Smooth muscle cell (in vitro differentiated cells): ENCODE measurements at regions not wholly inside any gene's neighbourhood (a gene's known extent, or its start where the extent isn't known, plus 50 kb on each side); places are given as distances from the start of the nearest gene placed in this dataset.

Source experiments
- DNase-seq: peaks from one replicate; lab custom pipeline; 2025; ENCODE audit not compliant: unreplicated experiment; lab: John Stamatoyannopoulos, UW
- H2AFZ ChIP-seq: fragments of 200-600 bp; sonication (generic); 2 replicates; pipeline ENCODE4 v1.6.0; 2016; ENCODE audit warnings: antibody characterized with exemption, low read depth, mild to moderate bottlenecking
- H3F3A ChIP-seq: fragments of 200-600 bp; sonication (generic); 2 replicates; pipeline ENCODE4 v1.6.0; 2017; ENCODE audit warnings: antibody characterized with exemption, low read depth
- H3K27ac ChIP-seq: fragments of 200-600 bp; sonication (generic); 2 replicates; pipeline ENCODE4 v1.5.1; 2016; ENCODE audit warnings: low read depth, mild to moderate bottlenecking
- H3K27me3 ChIP-seq: fragments of 200-600 bp; sonication (generic); 2 replicates; pipeline ENCODE4 v1.6.1; 2016; ENCODE audit warnings: low read depth, mild to moderate bottlenecking
- H3K36me3 ChIP-seq: fragments of 200-600 bp; sonication (generic); 2 replicates; pipeline ENCODE4 v1.5.1; 2016; ENCODE audit warnings: low read depth
- H3K4me1 ChIP-seq: fragments of 200-600 bp; sonication (generic); 2 replicates; pipeline ENCODE4 v1.5.1; 2016; ENCODE audit warnings: low read depth
- H3K4me2 ChIP-seq: fragments of 200-600 bp; sonication (generic); 2 replicates; pipeline ENCODE4 v1.6.0; 2016; ENCODE audit warnings: mild to moderate bottlenecking
- H3K4me3 ChIP-seq: fragments of 200-600 bp; sonication (generic); 2 replicates; pipeline ENCODE4 v1.5.1; 2016; ENCODE audit warnings: mild to moderate bottlenecking
- H3K79me2 ChIP-seq: fragments of 200-600 bp; sonication (generic); 2 replicates; pipeline ENCODE4 v1.6.0; 2016; ENCODE audit warnings: low read depth, mild to moderate bottlenecking
- H3K9ac ChIP-seq: fragments of 200-600 bp; sonication (generic); 2 replicates; pipeline ENCODE4 v1.6.0; 2016; ENCODE audit warnings: low read depth
- H3K9me3 ChIP-seq: fragments of 200-600 bp; sonication (generic); replicated peaks from 2 replicates; pipeline ENCODE4 v1.5.1; 2016; ENCODE audit warnings: low read depth
- H4K20me1 ChIP-seq: fragments of 200-600 bp; sonication (generic); 2 replicates; pipeline ENCODE4 v1.6.0; 2016; ENCODE audit warnings: low read depth
- CTCF ChIP-seq: fragments of 200-600 bp; sonication (generic); IDR thresholded peaks from 2 replicates; pipeline ENCODE4 v1.5.1; 2017; ENCODE audit warnings: borderline replicate concordance, mild to moderate bottlenecking, antibody characterized with exemption; ENCODE audit not compliant: insufficient read depth, poor library complexity, severe bottlenecking
- WGBS: methylation state at CpG from one replicate; pipeline ENCODE4 v1.1.7; 2016; ENCODE audit warnings: low lambda C conversion rate; 5-methylcytosine and 5-hydroxymethylcytosine counted together

- no peak overlapping the region for H3K9ac ChIP-seq
- H3K27ac ChIP-seq = no peak overlapping the region
- no peak for TF ChIP-seq CTCF
- 91% methylated on average over 3 of the region's 3 CpGs for WGBS
- H3K4me3 ChIP-seq = no peak overlapping the region
- no peak overlapping the region for H3K4me2 ChIP-seq
- H3K4me1 ChIP-seq = no peaks in the 10 kb centered on the region
- no peak overlapping the region for H2AFZ ChIP-seq
- H3F3A ChIP-seq = no peaks in the 10 kb centered on the region
- DNase-seq = no peak
- H3K36me3 ChIP-seq = no peaks in the 10 kb centered on the region
- H3K27me3 ChIP-seq = no peaks in the 10 kb centered on the region
- H3K79me2 ChIP-seq = no peaks in the 10 kb centered on the region
- no peaks in the 10 kb centered on the region for H4K20me1 ChIP-seq
- H3K9me3 ChIP-seq = no peaks in the 10 kb centered on the region
Measured at GRCh38 chr3:18513091-18513490, 88.0 kb upstream of the SATB1 start.

- WGBS = 97% methylated on average over 1 of the region's 1 CpG
- no peaks in the 10 kb centered on the region for H3K27me3 ChIP-seq
Measured at GRCh38 chr3:18512007-18512406, 86.9 kb upstream of the SATB1 start.

GRCh38 chr3:18510947-18511346, 85.8 kb upstream of the SATB1 start:
- no peak for DNase-seq
- Histone ChIP-seq H2AFZ (no peak overlapping the region), H3K4me1 (no peaks in the 10 kb centered on the region), H3K79me2 (no peaks in the 10 kb centered on the region), H3K36me3 (no peaks in the 10 kb centered on the region), H3K9me3 (no peaks in the 10 kb centered on the region), H4K20me1 (no peaks in the 10 kb centered on the region), H3K27me3 (no peaks in the 10 kb centered on the region), H3F3A (no peaks in the 10 kb centered on the region), H3K4me2 (no peak overlapping the region), H3K27ac (no peak overlapping the region), H3K9ac (no peak overlapping the region), H3K4me3 (no peak overlapping the region)
- TF ChIP-seq CTCF = no peak
- WGBS = 88% methylated on average over 3 of the region's 3 CpGs

More at GRCh38 chr3:18512007-18512406, 86.9 kb upstream of the SATB1 start:
- H2AFZ ChIP-seq = no peak overlapping the region
- no peak overlapping the region for H3K4me2 ChIP-seq
- DNase-seq = no peak
- H4K20me1 ChIP-seq = no peaks in the 10 kb centered on the region
- no peaks in the 10 kb centered on the region for H3F3A ChIP-seq
- H3K9ac ChIP-seq = no peak overlapping the region
- H3K4me1 ChIP-seq = no peaks in the 10 kb centered on the region
- no peaks in the 10 kb centered on the region for H3K79me2 ChIP-seq
- H3K27ac ChIP-seq = no peak overlapping the region
- no peaks in the 10 kb centered on the region for H3K9me3 ChIP-seq
- TF ChIP-seq CTCF = no peak
- H3K4me3 ChIP-seq = no peak overlapping the region
- H3K36me3 ChIP-seq = no peaks in the 10 kb centered on the region

- H3K9me3 ChIP-seq = no peaks in the 10 kb centered on the region
- H3K27ac ChIP-seq = no peak overlapping the region
- no peaks in the 10 kb centered on the region for H4K20me1 ChIP-seq
- DNase-seq = no peak
- no peaks in the 10 kb centered on the region for H3F3A ChIP-seq
- TF ChIP-seq CTCF = no peak
- 90% methylated on average over 2 of the region's 2 CpGs for WGBS
- H3K9ac ChIP-seq = no peak overlapping the region
- H3K4me3 ChIP-seq = no peak overlapping the region
- H3K4me2 ChIP-seq = no peak overlapping the region
- H3K36me3 ChIP-seq = no peaks in the 10 kb centered on the region
- no peaks in the 10 kb centered on the region for H3K79me2 ChIP-seq
- H3K4me1 ChIP-seq = no peaks in the 10 kb centered on the region
- H3K27me3 ChIP-seq = no peaks in the 10 kb centered on the region
- no peak overlapping the region for H2AFZ ChIP-seq
Measured at GRCh38 chr3:18507333-18507732, 82.2 kb upstream of the SATB1 start.
